Spleen (tissue), 11 donors: ENCODE measurements at regions not wholly inside any gene's neighbourhood (a gene's known extent, or its start where the extent isn't known, plus 50 kb on each side); places are given as distances from the start of the nearest gene placed in this dataset.
"Not testable (repeated sequence)": the region's sequence is repeated elsewhere in the genome, so short reads cannot be mapped to it uniquely, and the experiment has no call there.

ENCODE experiments used
- DNase-seq: peaks from one replicate; pipeline ENCODE4 v3.0.0-alpha.2; 2020
- H3K27ac ChIP-seq, 8 donors: fragments of 200-600 bp; sonication (generic) in 7 of 8; 1 replicate in 4 of 8; 2 replicates in 4 of 8; pipeline versions ENCODE4 v1.5.0 to v1.8.0; 2016 to 2021; ENCODE audit warnings: inconsistent platforms in 4 of 8, mild to moderate bottlenecking in 4 of 8, moderate library complexity in 1 of 8
- H3K27me3 ChIP-seq, 7 donors: fragments of 200-600 bp; sonication (generic) in 6 of 7; replicated peaks in 1 of 7; 1 replicate in 4 of 7; 2 replicates in 3 of 7; pipeline versions ENCODE4 v1.5.0 to v1.8.0; 2016 to 2021; ENCODE audit warnings: inconsistent platforms in 3 of 7, mild to moderate bottlenecking in 1 of 7
- H3K36me3 ChIP-seq, 6 donors: fragments of 200-600 bp; sonication (generic) in 5 of 6; 1 replicate in 4 of 6; 2 replicates in 2 of 6; pipeline versions ENCODE4 v1.5.0 to v1.8.0; 2016 to 2021; ENCODE audit warnings: inconsistent platforms in 2 of 6
- H3K4me1 ChIP-seq, 6 donors: fragments of 200-600 bp; sonication (generic) in 5 of 6; 1 replicate in 3 of 6; 2 replicates in 3 of 6; pipeline versions ENCODE4 v1.5.0 to v1.8.0; 2016 to 2021; ENCODE audit warnings: inconsistent platforms in 3 of 6
- H3K4me3 ChIP-seq, 8 donors: fragments of 200-600 bp; sonication (generic) in 7 of 8; 1 replicate in 4 of 8; 2 replicates in 4 of 8; pipeline versions ENCODE4 v1.5.0 to v1.8.0; 2016 to 2021; ENCODE audit warnings: inconsistent platforms in 4 of 8, mild to moderate bottlenecking in 4 of 8, moderate library complexity in 2 of 8
- H3K9me3 ChIP-seq, 8 donors: fragments of 200-600 bp; sonication (generic) in 7 of 8; 1 replicate in 4 of 8; 2 replicates in 4 of 8; pipeline versions ENCODE4 v1.5.0 to v1.8.0; 2016 to 2021; ENCODE audit warnings: inconsistent platforms in 4 of 8
- POLR2A ChIP-seq, 3 donors: fragments of 450-650 bp; IDR thresholded peaks; one replicate each; pipeline ENCODE4 v1.5.1; 2017; ENCODE audit warnings: antibody characterized with exemption in 3 of 3, mild to moderate bottlenecking in 1 of 3
- POLR2AphosphoS5 ChIP-seq, 3 donors: sonication (generic); formaldehyde crosslinking; IDR thresholded peaks; one replicate each; pipeline ENCODE4 v1.5.1; 2017; ENCODE audit warnings: antibody characterized with exemption in 3 of 3
- WGBS, 5 donors: extraction: QIAGEN DNeasy Blood & Tissue Kit in 3 of 5; methylation state at CpG; one replicate each; pipeline versions ENCODE4 v1.1.5 to v1.1.7; 2013 to 2018; 5-methylcytosine and 5-hydroxymethylcytosine counted together
- intact Hi-C: fragments of 100-400 bp; cut with DNase I; formaldehyde crosslinking; loops from one replicate; pipeline ENCODE4 v1.15.0; 2023; ENCODE audit warnings: low total_unique reads
- TF ChIP-seq, protein P1 (sequence below), 11 experiments: fragments of 200-600 bp in 7 of 11; fragments of 450-650 bp in 4 of 11; sonication (generic) in 4 of 11; IDR thresholded peaks in 8 of 11; conservative IDR thresholded peaks in 3 of 11; 1 replicate in 7 of 11; 2 replicates in 4 of 11; pipeline versions ENCODE4 v1.4.0 to v1.8.0; 2016 to 2021; ENCODE audit warnings: antibody characterized with exemption in 11 of 11, inconsistent platforms in 4 of 11, mild to moderate bottlenecking in 1 of 11
- donor health status: healthy with polysubstance abuse.
- donor health status: DM: no; HTN: no; CAD: no; lungs with moderate emphysema.
- donor health status: DM: no; HTN: no; CAD: no.
- donor health status: Bipolar disorder and iron deficiency.
- donor health status: healthy.
- donor health status: DM: no; HTN: no; CAD: no.
- donor health status: DM: yes; HTN: yes; CAD: no.

DNA sequence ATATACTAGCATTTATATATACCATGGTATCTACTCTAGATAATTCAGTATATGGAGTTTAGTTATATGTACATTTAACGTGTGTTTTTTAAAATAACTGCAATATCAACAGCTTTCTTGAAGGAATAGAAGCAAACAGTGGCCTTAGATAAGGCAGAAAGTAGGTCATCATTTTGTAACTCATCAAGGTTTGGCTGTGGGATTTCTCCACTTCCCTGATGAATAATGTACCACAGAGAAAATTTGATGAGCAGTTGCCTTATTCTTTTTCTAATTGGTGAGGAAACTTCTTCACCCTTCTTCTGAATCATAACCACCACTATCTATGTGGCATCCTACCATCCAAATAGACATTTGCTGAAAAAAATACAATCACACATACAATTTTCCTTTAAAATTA lies 590.2 kb upstream of the SPRY2 start:
- Histone ChIP-seq H3K27me3 (no peaks in the 10 kb centered on the region), H3K27ac (no peak overlapping the region), H3K4me3 (no peak overlapping the region), H3K4me1 (no peaks in the 10 kb centered on the region), H3K36me3 (no peaks in the 10 kb centered on the region), H3K9me3 (no peaks in the 10 kb centered on the region)
- no peak for DNase-seq
- intact Hi-C loops = no loop called here
- 82 to 91% (median 87%) methylated on average over 1 of the region's 1 CpG for WGBS, 5 donors
- TF ChIP-seq POLR2AphosphoS5 (IDR thresholded peaks at IDR 0.05) = no peak

DNA sequence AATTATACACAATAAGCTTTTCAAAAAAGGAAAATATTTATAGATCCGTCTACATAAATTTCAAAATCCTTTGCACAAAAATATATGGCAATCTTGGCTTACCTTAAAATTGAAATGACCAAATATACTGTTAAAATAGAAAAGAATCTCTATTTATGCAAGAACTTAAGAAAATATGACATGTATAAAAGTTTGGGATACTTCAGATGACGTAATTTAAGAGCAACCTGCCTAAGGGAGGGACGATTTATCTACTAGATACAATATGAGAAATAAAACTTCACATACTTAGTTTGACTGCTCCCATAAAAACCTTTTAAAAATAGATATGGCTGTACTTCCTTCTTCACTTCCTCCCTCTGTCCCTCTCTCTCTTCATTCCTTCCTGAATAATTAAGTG lies 587.3 kb upstream of the SPRY2 start:
- WGBS, 5 donors = 79 to 89% (median 84%) methylated on average over 3 of the region's 3 CpGs
- H3K27ac ChIP-seq = no peak overlapping the region
- H3K9me3 ChIP-seq = no peaks in the 10 kb centered on the region
- H3K4me1 ChIP-seq = no peaks in the 10 kb centered on the region
- no peak overlapping the region for H3K4me3 ChIP-seq
- TF ChIP-seq, protein P1, sequence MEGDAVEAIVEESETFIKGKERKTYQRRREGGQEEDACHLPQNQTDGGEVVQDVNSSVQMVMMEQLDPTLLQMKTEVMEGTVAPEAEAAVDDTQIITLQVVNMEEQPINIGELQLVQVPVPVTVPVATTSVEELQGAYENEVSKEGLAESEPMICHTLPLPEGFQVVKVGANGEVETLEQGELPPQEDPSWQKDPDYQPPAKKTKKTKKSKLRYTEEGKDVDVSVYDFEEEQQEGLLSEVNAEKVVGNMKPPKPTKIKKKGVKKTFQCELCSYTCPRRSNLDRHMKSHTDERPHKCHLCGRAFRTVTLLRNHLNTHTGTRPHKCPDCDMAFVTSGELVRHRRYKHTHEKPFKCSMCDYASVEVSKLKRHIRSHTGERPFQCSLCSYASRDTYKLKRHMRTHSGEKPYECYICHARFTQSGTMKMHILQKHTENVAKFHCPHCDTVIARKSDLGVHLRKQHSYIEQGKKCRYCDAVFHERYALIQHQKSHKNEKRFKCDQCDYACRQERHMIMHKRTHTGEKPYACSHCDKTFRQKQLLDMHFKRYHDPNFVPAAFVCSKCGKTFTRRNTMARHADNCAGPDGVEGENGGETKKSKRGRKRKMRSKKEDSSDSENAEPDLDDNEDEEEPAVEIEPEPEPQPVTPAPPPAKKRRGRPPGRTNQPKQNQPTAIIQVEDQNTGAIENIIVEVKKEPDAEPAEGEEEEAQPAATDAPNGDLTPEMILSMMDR (IDR thresholded peaks at IDR 0.05 in 8 of 11, conservative IDR thresholded peaks at IDR 0.05 in 3 of 11) = no peak
- TF ChIP-seq POLR2A (IDR thresholded peaks at IDR 0.05) (no peak), POLR2AphosphoS5 (IDR thresholded peaks at IDR 0.05) (no peak)
- no peaks in the 10 kb centered on the region for H3K36me3 ChIP-seq
- DNase-seq = no peak
- intact Hi-C loops = no loop called here
- H3K27me3 ChIP-seq = no peaks in the 10 kb centered on the region

DNA sequence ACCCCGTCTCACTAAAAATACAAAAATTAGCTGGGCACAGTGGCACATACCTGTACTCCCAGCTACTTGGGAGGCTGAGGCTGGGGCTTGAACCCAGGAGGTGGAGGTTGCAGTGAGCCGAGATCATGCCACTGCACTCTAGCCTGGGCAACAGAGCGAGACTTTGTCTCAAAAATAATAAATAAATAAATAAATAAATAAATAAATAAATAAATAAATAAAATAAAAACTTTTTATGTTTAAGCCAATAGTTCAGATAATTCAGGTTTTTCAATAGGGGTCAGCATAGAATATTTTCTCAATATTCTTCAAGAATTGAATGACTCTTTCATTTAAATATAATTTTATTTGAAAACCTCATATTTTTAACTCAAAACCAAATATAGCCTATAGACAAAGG lies 585.1 kb upstream of the SPRY2 start:
- WGBS, 5 donors = 87 to 98% (median 91%) methylated on average over 3 of the region's 3 CpGs
- H3K27me3 ChIP-seq, H3K36me3 ChIP-seq, H3K27ac ChIP-seq, H3K4me1 ChIP-seq, intact Hi-C loops, DNase-seq, H3K4me3 ChIP-seq, H3K9me3 ChIP-seq: not testable (repeated sequence)

DNA sequence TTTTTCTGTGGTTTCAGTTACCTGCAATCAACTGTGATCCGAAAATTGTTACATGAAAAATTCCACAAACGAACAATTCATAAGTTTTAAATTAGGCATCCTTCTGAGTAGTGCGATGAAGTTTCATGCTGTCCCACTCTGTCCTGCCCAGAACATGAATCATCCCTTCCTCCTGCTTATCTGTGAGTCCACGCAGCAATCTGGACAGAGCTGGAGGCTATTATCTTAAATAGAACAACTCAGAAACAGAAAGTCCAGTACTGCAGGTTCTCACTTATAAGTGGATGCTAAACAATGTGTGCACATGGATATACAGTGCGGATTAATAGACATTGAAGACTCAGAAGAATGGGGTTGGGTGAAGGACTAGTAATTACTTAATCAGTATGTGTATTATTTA lies 583.7 kb upstream of the SPRY2 start:
- H3K27ac ChIP-seq = no peak overlapping the region
- no peak for DNase-seq
- H3K4me1 ChIP-seq = no peaks in the 10 kb centered on the region
- no peaks in the 10 kb centered on the region for H3K36me3 ChIP-seq
- no peak overlapping the region for H3K4me3 ChIP-seq
- no peak for TF ChIP-seq POLR2A (IDR thresholded peaks at IDR 0.05)
- TF ChIP-seq POLR2AphosphoS5 (IDR thresholded peaks at IDR 0.05) = no peak
- TF ChIP-seq, protein P1 (IDR thresholded peaks at IDR 0.05 in 8 of 11, conservative IDR thresholded peaks at IDR 0.05 in 3 of 11) = no peak
- no peaks in the 10 kb centered on the region for H3K9me3 ChIP-seq
- intact Hi-C loops = no loop called here
- 79 to 90% (median 82%) methylated on average over 5 of the region's 5 CpGs for WGBS, 5 donors
- H3K27me3 ChIP-seq = no peaks in the 10 kb centered on the region

DNA sequence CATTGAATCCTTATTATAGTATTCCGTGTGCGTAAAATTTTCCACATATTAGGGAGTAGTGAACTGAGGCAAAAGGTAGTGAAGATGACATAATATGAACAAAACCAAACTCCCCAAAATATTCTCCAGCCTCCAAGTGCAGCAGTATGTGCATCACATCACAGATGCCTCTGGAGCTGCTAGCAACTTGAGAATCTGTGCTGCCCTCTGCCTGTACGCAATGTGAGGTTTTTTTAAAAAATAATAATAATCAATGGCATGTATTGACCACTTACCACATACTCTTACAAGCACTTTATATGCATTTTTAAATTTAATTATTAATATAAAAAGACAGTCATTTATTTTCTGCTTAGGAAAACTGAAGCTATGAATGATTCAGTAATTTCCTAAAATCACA lies 583.0 kb upstream of the SPRY2 start:
- DNase-seq = no peak
- WGBS, 5 donors = 90 to 93% (median 92%) methylated on average over 3 of the region's 3 CpGs
- no peak overlapping the region for H3K27ac ChIP-seq
- no peaks in the 10 kb centered on the region for H3K9me3 ChIP-seq
- no peaks in the 10 kb centered on the region for H3K36me3 ChIP-seq
- intact Hi-C loops = no loop called here
- no peaks in the 10 kb centered on the region for H3K4me1 ChIP-seq
- no peak overlapping the region for H3K4me3 ChIP-seq
- no peaks in the 10 kb centered on the region for H3K27me3 ChIP-seq
- TF ChIP-seq POLR2A (IDR thresholded peaks at IDR 0.05) = no peak
- TF ChIP-seq, protein P1 (IDR thresholded peaks at IDR 0.05 in 8 of 11, conservative IDR thresholded peaks at IDR 0.05 in 3 of 11) = no peak
- no peak for TF ChIP-seq POLR2AphosphoS5 (IDR thresholded peaks at IDR 0.05)
